Nucleus accumbens (tissue), 56 donors: ENCODE measurements at regions not wholly inside any gene's neighbourhood (a gene's known extent, or its start where the extent isn't known, plus 50 kb on each side); places are given as distances from the start of the nearest gene placed in this dataset.
"Not testable (repeated sequence)": the region's sequence is repeated elsewhere in the genome, so short reads cannot be mapped to it uniquely, and the experiment has no call there.

Experiments
- DNase-seq, 56 donors: peaks; one replicate each; lab custom pipeline; 2025; lab: John Stamatoyannopoulos, UW

DNA sequence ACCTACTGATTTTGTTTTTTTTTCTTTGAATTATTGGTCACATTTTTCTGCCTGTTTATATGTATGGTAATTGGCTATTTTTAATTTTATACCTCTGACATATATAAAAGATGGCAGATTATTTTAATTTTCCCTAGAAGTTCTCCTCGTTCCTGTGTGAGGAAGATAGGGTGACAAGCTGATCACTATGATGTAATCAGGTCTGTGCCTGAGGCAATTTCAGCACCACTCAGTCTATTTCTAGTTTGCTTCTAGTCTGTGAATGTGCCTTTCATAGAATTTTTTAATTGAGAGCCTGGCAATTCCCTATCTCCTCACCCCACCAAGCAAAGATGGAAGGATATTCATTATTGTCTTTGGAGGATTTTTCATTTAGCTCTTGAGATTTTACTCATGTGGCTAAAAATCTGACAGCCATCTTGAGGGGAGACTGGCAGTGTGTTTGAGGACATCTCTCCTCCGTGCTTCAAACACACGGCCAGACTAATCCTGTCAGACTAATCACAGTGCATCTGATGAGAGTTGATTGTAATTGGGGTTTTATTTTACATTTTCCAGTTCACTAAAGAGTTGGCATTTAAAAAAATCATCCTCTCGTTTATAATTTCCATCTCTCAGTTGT, 500.3 kb downstream of the TRIML1 start:
- DNase-seq = no peak

GRCh38 chr4:188647820-188648370, 508.7 kb downstream of the TRIML1 start:
- DNase-seq = no peak

GRCh38 chr4:188649635-188650034, 510.4 kb downstream of the TRIML1 start:
- DNase-seq = no peak

DNA sequence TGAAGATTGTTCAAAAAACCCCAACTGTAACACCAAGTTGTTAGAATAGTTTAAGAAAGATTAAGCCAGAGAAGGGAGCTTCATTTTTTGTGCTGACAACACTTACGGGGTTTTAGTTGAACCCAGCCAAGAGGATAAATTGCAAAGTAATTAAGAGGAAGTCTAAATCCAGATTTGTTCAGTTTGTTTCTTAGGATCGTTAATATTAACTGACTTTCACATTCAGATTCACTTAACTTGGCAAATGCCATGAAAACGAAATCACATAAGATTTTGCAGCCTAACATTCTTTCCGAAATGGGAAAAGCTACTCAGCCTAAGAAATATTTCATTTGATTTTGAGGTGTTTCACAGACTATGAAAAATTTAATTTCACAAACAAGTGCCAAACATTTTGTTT, 511.3 kb downstream of the TRIML1 start:
- DNase-seq = no peak

DNA sequence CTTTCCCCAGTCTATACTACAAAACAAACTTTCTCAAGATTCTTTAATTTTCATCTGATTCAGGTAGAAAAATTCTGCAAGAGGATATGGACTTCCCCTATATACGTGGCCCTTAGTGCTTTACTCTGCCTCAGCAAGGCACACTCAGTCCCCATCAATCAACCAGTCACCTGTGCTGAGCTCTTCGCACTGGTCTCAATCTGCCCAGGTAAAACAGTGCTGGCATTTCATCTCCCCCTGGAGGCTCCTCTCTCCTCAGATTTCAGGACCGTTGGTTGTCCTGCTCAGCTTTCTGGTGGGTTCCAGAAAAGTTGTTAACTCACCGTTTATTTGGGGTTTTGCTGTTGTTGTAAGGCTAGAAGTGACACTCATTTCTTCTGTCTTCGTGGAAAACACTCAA, 518.1 kb downstream of the TRIML1 start:
- no peak for DNase-seq

DNA sequence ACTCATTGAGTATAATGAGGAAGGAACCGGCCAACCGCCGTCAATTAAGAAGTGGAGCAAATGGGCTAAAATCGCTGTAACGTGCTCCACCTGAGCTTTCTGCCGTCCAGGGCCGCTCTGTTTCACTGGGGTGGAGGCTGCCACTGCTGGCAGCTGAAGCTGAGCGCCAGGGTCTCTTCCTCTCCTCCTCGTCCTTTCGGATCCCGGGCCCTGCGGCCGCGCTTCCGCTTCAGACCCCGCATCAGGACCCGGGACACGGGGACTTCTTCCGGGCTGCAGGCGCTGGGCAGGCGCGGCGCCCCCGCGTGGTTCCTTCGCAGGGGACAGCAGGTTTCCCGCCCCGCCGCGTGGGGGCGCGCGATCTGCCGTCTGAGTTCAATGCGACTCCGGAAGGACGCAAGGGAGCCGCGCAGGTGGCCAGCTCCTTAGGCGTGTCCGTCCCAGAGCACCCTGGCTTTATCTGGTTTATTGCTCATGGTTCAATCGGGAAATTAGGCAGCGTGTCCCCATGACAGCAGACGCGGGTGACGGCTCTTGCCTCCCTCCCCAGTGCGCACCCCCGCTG, 519.8 kb downstream of the TRIML1 start:
- no peak for DNase-seq

DNA sequence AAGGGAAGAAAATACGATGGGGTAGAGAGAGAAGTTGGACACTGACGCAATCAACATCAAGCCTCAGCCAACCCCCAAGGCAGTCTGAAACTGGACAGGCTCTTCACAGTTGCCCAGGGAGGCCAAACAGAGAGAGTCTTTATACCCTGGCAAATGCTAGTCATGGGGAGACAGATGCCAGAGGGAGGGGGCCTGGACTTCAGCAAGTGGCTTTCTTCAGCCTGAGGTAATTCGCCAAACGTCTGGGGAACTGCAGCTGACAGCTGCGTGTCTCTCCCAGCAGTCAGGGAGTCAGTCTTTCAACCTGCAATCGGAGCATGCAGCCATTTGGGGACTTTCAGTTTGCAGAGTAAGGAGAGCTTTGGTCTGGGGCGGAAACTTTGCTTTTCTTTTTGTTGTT, 521.6 kb downstream of the TRIML1 start:
- peak in 53 of 56 donors; percentile 4 to 86 (median 63) for DNase-seq

DNA sequence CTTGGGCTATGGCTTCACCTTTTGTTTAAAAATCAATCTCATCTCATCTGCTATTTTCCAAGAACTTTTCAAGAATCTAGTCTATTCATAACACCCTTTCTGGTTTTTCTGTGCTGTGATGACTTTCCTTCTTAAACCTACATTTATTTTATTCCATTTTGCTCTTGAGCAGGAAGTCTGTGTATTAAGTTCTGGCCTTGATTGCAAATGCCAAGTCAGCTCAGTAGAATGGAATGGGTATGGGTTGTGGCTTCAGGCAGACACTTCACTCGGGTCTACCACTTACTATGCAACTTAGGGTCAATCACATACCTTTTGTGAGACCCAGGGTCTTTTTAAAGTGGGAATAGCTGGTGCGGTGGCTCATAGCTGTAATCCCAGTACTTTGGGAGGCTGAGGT, 522.3 kb downstream of the TRIML1 start:
- no peak for DNase-seq

DNA sequence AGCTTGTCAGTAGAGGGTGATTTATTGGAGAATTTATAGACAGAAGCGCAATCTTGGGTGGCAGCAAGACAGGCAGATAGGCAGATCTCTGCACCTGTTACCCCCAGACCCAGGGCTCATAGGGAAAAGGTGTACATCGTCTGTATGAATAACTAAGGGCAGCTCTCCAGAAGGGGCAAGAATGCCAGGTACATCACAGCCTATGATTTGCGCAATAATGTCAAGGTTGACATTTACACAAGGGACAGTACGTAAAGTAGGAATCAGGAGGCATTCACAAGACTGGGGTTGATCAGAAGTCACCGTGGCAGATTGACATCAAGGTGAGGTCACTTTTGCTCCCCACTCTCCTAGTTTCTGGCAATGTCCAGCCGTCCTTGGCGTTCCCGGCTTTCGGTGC, 524.1 kb downstream of the TRIML1 start:
- DNase-seq = no peak

- peak in 4 of 56 donors; percentile 6 to 38 (median 10) for DNase-seq
These were observed 526.5 kb downstream of the TRIML1 start for GRCh38 chr4:188665491-188666457.

- DNase-seq = not testable (repeated sequence)
These were observed 539.5 kb downstream of the TRIML1 start for GRCh38 chr4:188678691-188679090.

- DNase-seq = peak in 1 of 56 donors; percentile 17
These were observed 540.9 kb downstream of the TRIML1 start for GRCh38 chr4:188680004-188680666.

GRCh38 chr4:188680667-188681063, 541.4 kb downstream of the TRIML1 start:
- DNase-seq = no peak

- no peak for DNase-seq
These were observed 543.1 kb downstream of the TRIML1 start for GRCh38 chr4:188682321-188682720.

GRCh38 chr4:188683571-188683970, 544.3 kb downstream of the TRIML1 start:
- no peak for DNase-seq

- no peak for DNase-seq
These were observed 549.7 kb downstream of the TRIML1 start for GRCh38 chr4:188688956-188689355.

- no peak for DNase-seq
These were observed 552.6 kb downstream of the TRIML1 start for GRCh38 chr4:188691811-188692210.

- DNase-seq = no peak
These were observed 556.0 kb downstream of the TRIML1 start for GRCh38 chr4:188695261-188695660.

- DNase-seq = no peak
These were observed 558.0 kb downstream of the TRIML1 start for GRCh38 chr4:188697243-188697642.

DNA sequence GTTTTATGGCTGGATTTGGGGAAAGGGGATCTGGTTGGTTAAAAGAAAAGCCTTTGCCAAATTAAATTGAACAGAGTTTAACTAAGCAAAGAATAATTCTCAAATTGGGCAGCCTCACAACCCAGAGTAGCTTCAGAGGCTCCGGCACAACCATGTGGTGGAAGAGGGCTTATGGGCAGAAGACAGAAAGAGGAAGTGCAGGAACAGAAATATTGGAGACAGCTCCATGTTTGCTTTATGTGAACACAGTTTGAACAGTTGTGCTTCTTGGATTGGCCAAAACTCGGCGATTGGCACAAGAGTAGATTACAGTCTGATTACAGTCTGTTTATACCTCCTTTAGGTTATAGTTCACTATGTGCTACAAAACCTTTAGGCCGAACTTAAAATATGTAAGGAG, 562.7 kb downstream of the TRIML1 start:
- no peak for DNase-seq

- DNase-seq = no peak
These were observed 565.0 kb downstream of the TRIML1 start for GRCh38 chr4:188704288-188704687.
